IMR-90 (cell line): ENCODE measurements at regions not wholly inside any gene's neighbourhood (a gene's known extent, or its start where the extent isn't known, plus 50 kb on each side); places are given as distances from the start of the nearest gene placed in this dataset.

Experiments used
- ATAC-seq: fragments of 200-7000 bp; cut with Tn5 transposase; 2 replicates; pipeline ENCODE4 v1.9.1; 2020; ENCODE audit warnings: low read depth, mild to moderate bottlenecking, moderate library complexity
- BruUV-seq: library from RNA; stranded (reverse); fragments of 400-500 nt; replicated peaks from 2 replicates; lab custom pipeline; 2021; lab: Mats Ljungman, UMichigan
- CTCF ChIA-PET: fragments of 300-600 bp; formaldehyde crosslinking; extraction: SDS; loops from one replicate; lab custom pipeline; 2021; ENCODE audit warnings: antibody characterized with exemption; lab: Yijun Ruan, JAX
- POLR2A ChIA-PET: fragments of 300-600 bp; sonication (Branson Sonifier 250); formaldehyde crosslinking; loops from one replicate; lab custom pipeline; 2022; ENCODE audit warnings: antibody characterized with exemption; ENCODE audit not compliant: unreplicated experiment; lab: Charles Lee
- DNase-seq: peaks from one replicate; pipeline ENCODE4 v3.0.0; 2013
- H2AFZ ChIP-seq: replicated peaks from 2 replicates; pipeline ENCODE3; 2013; ENCODE audit warnings: low read length, mild to moderate bottlenecking; ENCODE audit not compliant: poor library complexity
- H2AK5ac ChIP-seq: 2 replicates; pipeline ENCODE4 v1.6.1; 2013; ENCODE audit warnings: low read depth, low read length, inconsistent platforms
- H2AK9ac ChIP-seq: replicated peaks from 2 replicates; pipeline ENCODE3; 2013; ENCODE audit warnings: mild to moderate bottlenecking, low read depth, low read length, moderate library complexity; ENCODE audit not compliant: poor library complexity
- H2BK120ac ChIP-seq: 2 replicates; pipeline ENCODE4 v1.6.1; 2013; ENCODE audit warnings: low read depth, low read length, inconsistent platforms
- H2BK15ac ChIP-seq: 3 replicates; pipeline ENCODE4 v1.6.1; 2013; ENCODE audit warnings: low read depth, low read length, inconsistent platforms
- H2BK20ac ChIP-seq: 2 replicates; pipeline ENCODE4 v1.6.1; 2013; ENCODE audit warnings: low read depth, mild to moderate bottlenecking, inconsistent platforms, low read length, moderate library complexity
- H2BK5ac ChIP-seq: 2 replicates; pipeline ENCODE4 v1.6.1; 2013; ENCODE audit warnings: mild to moderate bottlenecking, low read depth, low read length, inconsistent platforms; ENCODE audit not compliant: poor library complexity, severe bottlenecking
- H3K14ac ChIP-seq: replicated peaks from 2 replicates; pipeline ENCODE4 v1.6.1; 2013; ENCODE audit warnings: low read depth, low read length, inconsistent platforms
- H3K18ac ChIP-seq: 2 replicates; pipeline ENCODE4 v1.6.1; 2013; ENCODE audit warnings: low read depth, low read length, control low read depth
- H3K23ac ChIP-seq: 2 replicates; pipeline ENCODE4 v1.6.1; 2013; ENCODE audit warnings: low read depth, low read length, inconsistent platforms
- H3K27ac ChIP-seq: 2 replicates; pipeline ENCODE4 v1.5.1; 2013; ENCODE audit warnings: mild to moderate bottlenecking, control low read depth, low read length; ENCODE audit not compliant: insufficient read depth
- H3K27me3 ChIP-seq: 2 replicates; pipeline ENCODE4 v1.6.1; 2013; ENCODE audit warnings: low read length; ENCODE audit not compliant: control insufficient read depth, insufficient read depth
- H3K36me3 ChIP-seq: 2 replicates; pipeline ENCODE4 v1.6.1; 2013; ENCODE audit warnings: low read length, mixed read lengths; ENCODE audit not compliant: control insufficient read depth, insufficient read depth
- H3K4ac ChIP-seq: 2 replicates; pipeline ENCODE4 v1.6.1; 2013; ENCODE audit warnings: low read depth, low read length, inconsistent platforms
- H3K4me1 ChIP-seq: 2 replicates; pipeline ENCODE4 v1.6.1; 2013; ENCODE audit warnings: low read length, mixed read lengths; ENCODE audit not compliant: control insufficient read depth, insufficient read depth
- H3K4me2 ChIP-seq: 2 replicates; pipeline ENCODE4 v1.6.1; 2013; ENCODE audit warnings: low read depth, mild to moderate bottlenecking, control low read depth, low read length, moderate library complexity
- H3K4me3 ChIP-seq: 2 replicates; pipeline ENCODE4 v1.5.1; 2013; ENCODE audit warnings: low read depth, mild to moderate bottlenecking, control low read depth, low read length, moderate library complexity; ENCODE audit not compliant: insufficient read depth
- H3K56ac ChIP-seq: 2 replicates; pipeline ENCODE4 v1.6.1; 2013; ENCODE audit warnings: low read length, inconsistent platforms; ENCODE audit not compliant: insufficient read depth; ENCODE audit errors: extremely low read depth
- H3K79me1 ChIP-seq, 2 experiments: 2 replicates each; pipeline ENCODE4 v1.6.1; 2013; ENCODE audit warnings: low read length in 2 of 2, inconsistent platforms in 1 of 2, low read depth in 1 of 2
- H3K9ac ChIP-seq: 2 replicates; pipeline ENCODE4 v1.6.1; 2013; ENCODE audit warnings: low read depth, low read length, control low read depth
- H3K9me1 ChIP-seq: 2 replicates; pipeline ENCODE4 v1.6.1; 2013; ENCODE audit warnings: low read length, inconsistent platforms; ENCODE audit not compliant: insufficient read depth
- H3K9me3 ChIP-seq: 2 replicates; pipeline ENCODE4 v1.6.1; 2013; ENCODE audit warnings: low read length; ENCODE audit not compliant: control insufficient read depth, insufficient read depth
- H4K20me1 ChIP-seq: 2 replicates; pipeline ENCODE4 v1.6.1; 2013; ENCODE audit warnings: low read length, inconsistent platforms; ENCODE audit not compliant: insufficient read depth
- H4K5ac ChIP-seq: 2 replicates; pipeline ENCODE4 v1.6.1; 2013; ENCODE audit warnings: mild to moderate bottlenecking, low read depth, low read length, control low read depth
- H4K8ac ChIP-seq, 2 experiments: 2 replicates each; pipeline ENCODE4 v1.6.1; 2013; ENCODE audit warnings: low read depth in 2 of 2, low read length in 2 of 2, control low read depth in 1 of 2, inconsistent platforms in 1 of 2
- H4K91ac ChIP-seq: 2 replicates; pipeline ENCODE4 v1.6.1; 2013; ENCODE audit warnings: low read depth, low read length, inconsistent platforms; ENCODE audit not compliant: insufficient read depth
- BHLHE40 ChIP-seq: fragments of 150-350 bp; IDR thresholded peaks from 2 replicates; pipeline ENCODE4 v1.6.1; 2016; ENCODE audit warnings: mild to moderate bottlenecking, low read depth, low read length
- CEBPB ChIP-seq: IDR thresholded peaks from 2 replicates; pipeline ENCODE4 v1.6.1; 2012; ENCODE audit warnings: low read depth, low read length, improper control_type of control experiment
- CHD1 ChIP-seq: IDR thresholded peaks from 2 replicates; pipeline ENCODE4 v1.6.1; 2012; ENCODE audit warnings: low read depth, low read length, improper control_type of control experiment
- CTCF ChIP-seq: conservative IDR thresholded peaks from 2 replicates; pipeline ENCODE4 v1.5.1; 2012; ENCODE audit warnings: mild to moderate bottlenecking, low read depth, low read length, improper control_type of control experiment
- ELK1 ChIP-seq: fragments of 150-350 bp; IDR thresholded peaks from 2 replicates; pipeline ENCODE4 v1.6.1; 2016; ENCODE audit warnings: low read depth, mild to moderate bottlenecking, low read length, moderate library complexity, borderline replicate concordance
- FOS ChIP-seq: fragments of 150-350 bp; IDR thresholded peaks from 2 replicates; pipeline ENCODE4 v1.6.1; 2016; ENCODE audit warnings: low read depth, low read length
- MXI1 ChIP-seq: IDR thresholded peaks from 2 replicates; pipeline ENCODE4 v1.6.1; 2012; ENCODE audit warnings: low read depth, mild to moderate bottlenecking, low read length, moderate library complexity, borderline replicate concordance
- POLR2A ChIP-seq: IDR thresholded peaks from 2 replicates; pipeline ENCODE4 v1.6.1; 2012; ENCODE audit warnings: mild to moderate bottlenecking, low read depth, low read length
- RAD21 ChIP-seq: IDR thresholded peaks from 2 replicates; pipeline ENCODE4 v1.6.1; 2012; ENCODE audit warnings: low read length, improper control_type of control experiment
- RCOR1 ChIP-seq: IDR thresholded peaks from 2 replicates; pipeline ENCODE4 v1.6.1; 2012; ENCODE audit warnings: mild to moderate bottlenecking, low read length, improper control_type of control experiment; ENCODE audit not compliant: insufficient replicate concordance
- SMC3 ChIP-seq: fragments of 150-350 bp; IDR thresholded peaks from 2 replicates; pipeline ENCODE4 v1.6.1; 2016; ENCODE audit warnings: low read depth, mild to moderate bottlenecking, antibody characterized with exemption, low read length, moderate library complexity
- WGBS, 2 experiments: methylation state at CpG; one replicate each; pipeline versions ENCODE4 v1.1.5 to v1.1.7; 2013; ENCODE audit warnings: missing lambda C conversion rate in 2 of 2; ENCODE audit not compliant: insufficient read length in 1 of 2; ENCODE audit errors: extremely low coverage in 2 of 2; 5-methylcytosine and 5-hydroxymethylcytosine counted together
- dilution Hi-C: fragments of 300-500 bp; cut with HindIII; formaldehyde crosslinking; loops from one replicate; pipeline ENCODE4 v1.14.3; 2018; ENCODE audit warnings: low sequenced_read_pairs; ENCODE audit not compliant: unreplicated experiment
- in situ Hi-C: fragments of 300-500 bp; cut with MboI; formaldehyde crosslinking; loops from 3 replicates; pipeline ENCODE4 v1.14.3; 2019; ENCODE audit warnings: low sequenced_read_pairs, inconsistent platforms, mixed read lengths
- intact Hi-C: fragments of 100-400 bp; cut with micrococcal nuclease; formaldehyde crosslinking; loops from 2 replicates; pipeline ENCODE4 v1.10.0; 2022

GRCh38 chr12:97118796-97119375 is 211.8 kb downstream of the NEDD1 start:
- Histone ChIP-seq H3K27me3 (no peaks in the 10 kb centered on the region), H2AK5ac (no peak overlapping the region), H3K23ac (no peak overlapping the region), H3K36me3 (no peaks in the 10 kb centered on the region), H2AFZ (no peak overlapping the region), H3K9ac (no peak overlapping the region), H2BK15ac (no peak overlapping the region), H3K4ac (no peak overlapping the region), H3K79me1 (no peaks in the 10 kb centered on the region), H3K56ac (no peak overlapping the region), H2AK9ac (no peak overlapping the region), H3K4me1 (no peaks in the 10 kb centered on the region), H2BK120ac (no peak overlapping the region), H3K4me2 (no peak overlapping the region), H4K20me1 (no peaks in the 10 kb centered on the region), H3K4me3 (no peak overlapping the region), H4K5ac (no peak overlapping the region), H3K14ac (no peak overlapping the region), H3K27ac (no peak overlapping the region), H2BK20ac (no peak overlapping the region), H3K9me3 (peaks cover 5% of the 10 kb centered on the region; the same call in 1 of the 2 replicates), H4K91ac (no peak overlapping the region), H3K18ac (no peak overlapping the region), H3K9me1 (no peaks in the 10 kb centered on the region), H2BK5ac (no peak overlapping the region), H4K8ac (no peak overlapping the region)
- in situ Hi-C loops = no loop called here
- dilution Hi-C loops = no loop called here
- ChIA-PET POLR2A (no interaction called here), CTCF (no interaction called here)
- DNase-seq = no peak
- TF ChIP-seq CHD1 (no peak), SMC3 (no peak), BHLHE40 (no peak), MXI1 (no peak), CTCF (no peak), RCOR1 (no peak), FOS (no peak), POLR2A (no peak), ELK1 (no peak), CEBPB (no peak), RAD21 (no peak)
- intact Hi-C loops = no loop called here
- WGBS, 2 experiments = 33% methylated on average over 1 of the region's 8 CpGs; no CpG with 5 or more reads in 1 of the 2 experiments
- BruUV-seq = no TSS peak
- no peak for ATAC-seq
